OCI-LY3 (cell line): ENCODE measurements at regions not wholly inside any gene's neighbourhood (a gene's known extent, or its start where the extent isn't known, plus 50 kb on each side); places are given as distances from the start of the nearest gene placed in this dataset.

ENCODE experiments used
- H2AFZ ChIP-seq: fragments of 200-600, 300-600 bp; shearing (Covaris generic); 2 replicates; pipeline ENCODE4 v1.6.0; 2014; ENCODE audit warnings: antibody characterized with exemption, low read depth, low read length
- H3K27ac ChIP-seq: fragments of 200-600, 300-600 bp; sonication (generic); 2 replicates; pipeline ENCODE4 v1.5.1; 2014; ENCODE audit warnings: mild to moderate bottlenecking, low read length, moderate library complexity, mixed read lengths
- H3K27me3 ChIP-seq: fragments of 200-600, 300-600 bp; sonication (generic); 2 replicates; pipeline ENCODE4 v1.6.1; 2014; ENCODE audit warnings: low read depth, low read length, mixed read lengths
- H3K36me3 ChIP-seq: fragments of 200-600, 300-600 bp; sonication (generic); replicated peaks from 2 replicates; pipeline ENCODE3; 2014; ENCODE audit warnings: low read depth, low read length, mixed read lengths
- H3K4me1 ChIP-seq: fragments of 300-600, 200-600 bp; sonication (generic); 2 replicates; pipeline ENCODE4 v1.6.1; 2014; ENCODE audit warnings: low read length, mixed read lengths
- H3K4me2 ChIP-seq: fragments of 200-600, 300-600 bp; sonication (generic); 2 replicates; pipeline ENCODE4 v1.6.1; 2014; ENCODE audit warnings: low read length, mixed read lengths
- H3K4me3 ChIP-seq: fragments of 300-600, 200-600 bp; sonication (generic); 2 replicates; pipeline ENCODE4 v1.5.1; 2014; ENCODE audit warnings: antibody characterized with exemption, mild to moderate bottlenecking, low read length, moderate library complexity
- H3K79me2 ChIP-seq: fragments of 300-600, 200-600 bp; shearing (Covaris generic); 2 replicates; pipeline ENCODE4 v1.6.1; 2014; ENCODE audit warnings: mild to moderate bottlenecking, low read length, mixed read lengths
- H3K9ac ChIP-seq: fragments of 300-600, 200-600 bp; shearing (Covaris generic); 2 replicates; pipeline ENCODE4 v1.6.0; 2014; ENCODE audit warnings: mild to moderate bottlenecking, low read length, moderate library complexity
- H3K9me3 ChIP-seq: fragments of 200-600, 300-600 bp; shearing (Covaris generic); 2 replicates; pipeline ENCODE4 v1.6.1; 2014; ENCODE audit warnings: low read length, mixed read lengths; ENCODE audit not compliant: insufficient read depth
- H4K20me1 ChIP-seq: fragments of 200-600, 300-600 bp; sonication (generic); 2 replicates; pipeline ENCODE4 v1.6.1; 2016; ENCODE audit warnings: low read length, mixed read lengths; ENCODE audit not compliant: insufficient read depth
- CTCF ChIP-seq: fragments of 200-600, 300-600 bp; sonication (generic); IDR thresholded peaks from 2 replicates; pipeline ENCODE4 v1.5.1; 2014; ENCODE audit warnings: antibody characterized with exemption, low read length, low read depth
- EZH2phosphoT487 ChIP-seq: fragments of 200-600 bp; shearing (Covaris generic); IDR thresholded peaks from 2 replicates; pipeline ENCODE4 v1.6.1; 2018; ENCODE audit warnings: antibody characterized with exemption, mixed run types, low read depth

- H3K4me3 ChIP-seq, result no peak overlapping the region
- H3K4me2 ChIP-seq, result no peak overlapping the region
- H2AFZ ChIP-seq, result no peak overlapping the region
- no peak for TF ChIP-seq CTCF
- no peak for TF ChIP-seq EZH2phosphoT487
- H3K27ac ChIP-seq, result no peak overlapping the region
- no peaks in the 10 kb centered on the region for H3K9me3 ChIP-seq
- H3K9ac ChIP-seq, result no peak overlapping the region
- H4K20me1 ChIP-seq, result no peaks in the 10 kb centered on the region
- H3K27me3 ChIP-seq, result peaks cover 5% of the 10 kb centered on the region; the same call in 1 of the 2 replicates
- no peaks in the 10 kb centered on the region for H3K4me1 ChIP-seq
- H3K79me2 ChIP-seq, result no peaks in the 10 kb centered on the region
- no peaks in the 10 kb centered on the region for H3K36me3 ChIP-seq
Measured at GRCh38 chr1:168947041-168947440, 159.4 kb upstream of the ATP1B1 start.

- Histone ChIP-seq H3K4me2 (no peak overlapping the region), H3K27me3 (peaks cover 5% of the 10 kb centered on the region; the same call in 1 of the 2 replicates), H3K36me3 (no peaks in the 10 kb centered on the region), H3K79me2 (no peaks in the 10 kb centered on the region), H3K9ac (no peak overlapping the region), H3K9me3 (no peaks in the 10 kb centered on the region), H4K20me1 (no peaks in the 10 kb centered on the region), H2AFZ (no peak overlapping the region), H3K27ac (no peak overlapping the region), H3K4me3 (no peak overlapping the region), H3K4me1 (no peaks in the 10 kb centered on the region)
- no peak for TF ChIP-seq CTCF
- no peak for TF ChIP-seq EZH2phosphoT487
Measured at GRCh38 chr1:168949672-168950071, 156.8 kb upstream of the ATP1B1 start.

DNA sequence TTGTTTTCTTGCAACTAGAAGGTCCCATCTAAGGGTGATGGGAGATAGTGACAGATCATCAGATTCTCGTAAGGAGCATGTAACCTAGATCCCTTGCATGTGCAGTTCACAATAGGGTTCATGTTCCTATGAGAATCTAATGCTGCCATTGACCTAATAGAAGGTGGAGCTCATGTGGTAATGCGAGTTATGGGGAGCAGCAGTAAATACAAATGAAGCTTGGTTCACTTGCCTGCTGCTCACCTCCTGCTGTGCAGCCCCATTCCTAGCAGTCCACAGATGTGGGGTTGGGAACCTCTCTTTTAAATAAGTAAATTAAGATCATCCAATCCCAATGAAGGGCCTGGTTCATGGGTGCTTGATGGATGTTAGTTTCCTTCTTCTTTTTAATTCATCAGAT, 148.7 kb upstream of the ATP1B1 start:
- H3K4me3 ChIP-seq, result no peak overlapping the region
- no peak overlapping the region for H2AFZ ChIP-seq
- no peaks in the 10 kb centered on the region for H4K20me1 ChIP-seq
- TF ChIP-seq CTCF (no peak), EZH2phosphoT487 (no peak)
- H3K27ac ChIP-seq, result no peak overlapping the region
- H3K36me3 ChIP-seq, result no peaks in the 10 kb centered on the region
- H3K27me3 ChIP-seq, result no peaks in the 10 kb centered on the region
- peaks cover 12% of the 10 kb centered on the region for H3K4me1 ChIP-seq
- H3K9ac ChIP-seq, result no peak overlapping the region
- H3K4me2 ChIP-seq, result no peak overlapping the region
- H3K79me2 ChIP-seq, result no peaks in the 10 kb centered on the region
- no peaks in the 10 kb centered on the region for H3K9me3 ChIP-seq

DNA sequence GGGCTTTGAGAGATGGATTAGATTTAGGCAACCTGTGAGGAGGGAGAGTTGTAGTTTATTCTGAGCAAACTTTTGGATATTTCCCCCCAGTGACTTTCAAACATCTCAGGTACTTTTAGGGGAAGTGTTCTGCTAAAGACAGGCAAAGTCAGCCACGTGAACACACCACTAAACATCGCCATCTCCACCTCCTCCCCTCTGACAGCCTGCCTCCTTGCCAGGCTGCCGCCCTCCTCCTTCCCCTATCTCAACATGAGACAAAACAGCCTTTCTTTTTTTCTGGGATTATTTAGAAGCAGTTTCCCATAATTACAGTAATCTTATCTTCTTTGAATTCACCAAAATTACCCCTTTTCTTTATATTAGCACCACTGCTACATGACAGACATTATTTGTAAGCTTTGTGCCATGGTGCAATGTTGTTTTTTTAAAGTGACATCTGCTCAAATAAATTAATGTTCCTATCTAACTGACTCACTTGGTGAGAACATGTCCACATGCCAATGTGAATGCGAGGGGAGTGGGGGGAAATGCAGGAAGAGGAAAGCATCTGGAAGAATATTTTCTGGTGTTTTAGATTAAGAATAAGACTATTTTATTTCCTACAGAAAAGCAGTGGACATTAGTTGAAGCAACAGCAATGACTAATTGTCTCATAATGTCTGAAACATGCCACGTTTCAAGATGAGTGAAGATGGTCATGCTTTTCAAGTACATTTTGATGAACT, 147.8 kb upstream of the ATP1B1 start:
- peaks cover 18% of the 10 kb centered on the region for H3K4me1 ChIP-seq
- no peak overlapping the region for H3K27ac ChIP-seq
- H2AFZ ChIP-seq, result peak overlapping the region; percentile 22; the same call in 1 of the 2 replicates
- TF ChIP-seq CTCF, result no peak
- no peak for TF ChIP-seq EZH2phosphoT487
- H3K79me2 ChIP-seq, result no peaks in the 10 kb centered on the region
- no peaks in the 10 kb centered on the region for H3K9me3 ChIP-seq
- H3K4me3 ChIP-seq, result no peak overlapping the region
- no peaks in the 10 kb centered on the region for H3K36me3 ChIP-seq
- no peaks in the 10 kb centered on the region for H4K20me1 ChIP-seq
- no peak overlapping the region for H3K9ac ChIP-seq
- H3K27me3 ChIP-seq, result no peaks in the 10 kb centered on the region
- no peak overlapping the region for H3K4me2 ChIP-seq
